Islet precursor cell (in vitro differentiated cells): ENCODE measurements at regions not wholly inside any gene's neighbourhood (a gene's known extent, or its start where the extent isn't known, plus 50 kb on each side); places are given as distances from the start of the nearest gene placed in this dataset.
"Not testable (repeated sequence)": the region's sequence is repeated elsewhere in the genome, so short reads cannot be mapped to it uniquely, and the experiment has no call there.

Experiments
- DNase-seq: peaks from one replicate; pipeline ENCODE4 v3.0.0-alpha.2; 2018

DNA sequence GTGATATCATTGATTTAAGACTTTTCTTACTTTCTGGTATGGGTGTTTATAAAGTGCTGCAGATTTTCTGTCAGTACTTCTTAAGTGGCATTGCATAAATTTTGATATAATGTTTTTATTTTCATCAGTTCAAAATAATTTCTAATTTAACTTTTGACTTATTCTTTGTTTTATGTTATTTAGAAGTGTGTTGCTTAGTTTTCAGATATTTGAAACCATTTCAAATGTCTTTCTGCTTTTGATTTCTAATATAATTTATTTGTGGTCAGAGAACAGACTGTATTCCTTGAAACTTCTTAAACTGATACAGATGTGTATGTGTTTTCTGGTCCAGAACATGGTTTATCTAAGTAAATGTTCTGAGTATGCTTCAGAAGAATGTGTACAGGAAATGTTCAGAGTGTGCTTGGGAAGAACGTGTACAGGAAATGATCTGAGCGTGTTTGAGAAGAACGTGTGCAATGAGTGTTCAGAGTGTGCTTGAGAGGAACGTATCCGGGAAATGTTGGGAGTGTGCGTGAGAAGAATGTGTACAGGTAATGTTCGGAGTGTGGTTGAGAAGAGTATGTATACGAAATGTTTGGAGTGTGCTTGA lies 265.7 kb upstream of the HS6ST1 start:
- no peak for DNase-seq

DNA sequence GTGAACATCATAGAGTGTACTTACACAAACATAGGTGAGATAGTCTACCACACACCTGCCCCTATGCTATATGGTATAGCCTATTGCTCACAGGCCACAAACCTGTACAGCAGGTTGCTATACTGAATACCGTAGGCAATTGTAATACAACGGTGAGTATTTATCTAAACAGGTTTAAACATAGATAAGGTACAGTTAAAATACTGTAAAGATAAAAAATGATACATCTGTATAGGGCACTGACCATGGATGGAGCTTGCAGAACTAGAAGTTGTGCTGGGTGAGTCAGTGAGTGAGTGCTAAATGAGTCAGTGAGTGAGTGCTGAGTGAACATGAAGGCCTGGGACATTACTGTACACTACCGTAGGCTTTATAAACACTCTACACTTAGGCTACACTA lies 267.0 kb upstream of the HS6ST1 start:
- no peak for DNase-seq

DNA sequence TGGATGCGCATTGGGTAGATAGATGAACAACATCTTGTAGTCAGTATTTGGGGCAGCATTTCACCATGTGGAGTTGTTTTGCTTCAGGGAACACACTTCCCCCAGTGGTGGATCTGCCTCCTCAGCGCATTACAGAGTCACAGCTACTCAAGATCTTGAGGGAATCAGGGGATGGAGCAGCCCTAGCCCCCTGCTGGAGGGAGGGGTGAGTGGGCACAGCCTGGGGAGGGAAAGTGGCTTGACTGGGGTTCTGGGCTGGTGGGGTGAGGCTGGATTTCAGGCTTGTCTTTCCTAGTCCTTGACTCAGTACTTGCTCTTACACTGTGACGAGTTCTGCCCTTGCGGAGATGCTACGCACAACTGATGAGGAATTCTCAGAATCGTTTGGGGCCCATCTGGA lies 271.0 kb upstream of the HS6ST1 start:
- DNase-seq = no peak

DNA sequence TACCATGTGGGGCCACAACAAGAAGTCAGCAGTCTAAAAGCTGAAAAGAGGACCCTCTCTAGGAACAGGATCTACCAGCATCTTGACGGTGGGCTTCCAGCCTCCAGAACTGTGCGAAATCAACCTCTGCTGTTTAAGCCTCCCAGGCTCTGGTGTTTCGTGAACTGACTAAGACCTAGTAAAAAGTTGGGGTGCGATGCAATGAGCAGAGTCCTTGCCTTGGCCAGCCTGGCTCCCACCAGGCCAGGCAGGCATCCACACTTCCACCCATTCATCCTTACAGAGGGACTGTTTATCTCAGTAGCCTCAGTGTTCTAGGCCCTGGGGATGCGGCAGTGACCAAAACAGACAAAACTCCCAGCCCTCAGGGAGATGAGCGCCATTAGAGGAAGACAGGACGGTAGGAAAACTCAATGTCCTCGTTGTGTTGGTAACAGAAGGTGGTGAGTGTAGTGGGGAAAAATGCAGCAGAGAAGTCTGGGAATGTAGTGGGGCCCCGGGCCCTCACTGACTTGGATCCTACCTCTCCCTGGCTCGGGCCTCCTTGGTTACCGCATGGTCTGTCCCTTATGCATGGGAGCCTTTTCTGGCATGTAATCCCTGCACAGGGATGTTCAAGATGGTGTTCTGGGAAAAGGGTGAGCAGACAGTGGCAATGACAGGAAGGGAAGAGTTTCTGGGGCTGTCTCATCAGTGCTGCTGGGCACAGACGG lies 271.8 kb upstream of the HS6ST1 start:
- no peak for DNase-seq

DNA sequence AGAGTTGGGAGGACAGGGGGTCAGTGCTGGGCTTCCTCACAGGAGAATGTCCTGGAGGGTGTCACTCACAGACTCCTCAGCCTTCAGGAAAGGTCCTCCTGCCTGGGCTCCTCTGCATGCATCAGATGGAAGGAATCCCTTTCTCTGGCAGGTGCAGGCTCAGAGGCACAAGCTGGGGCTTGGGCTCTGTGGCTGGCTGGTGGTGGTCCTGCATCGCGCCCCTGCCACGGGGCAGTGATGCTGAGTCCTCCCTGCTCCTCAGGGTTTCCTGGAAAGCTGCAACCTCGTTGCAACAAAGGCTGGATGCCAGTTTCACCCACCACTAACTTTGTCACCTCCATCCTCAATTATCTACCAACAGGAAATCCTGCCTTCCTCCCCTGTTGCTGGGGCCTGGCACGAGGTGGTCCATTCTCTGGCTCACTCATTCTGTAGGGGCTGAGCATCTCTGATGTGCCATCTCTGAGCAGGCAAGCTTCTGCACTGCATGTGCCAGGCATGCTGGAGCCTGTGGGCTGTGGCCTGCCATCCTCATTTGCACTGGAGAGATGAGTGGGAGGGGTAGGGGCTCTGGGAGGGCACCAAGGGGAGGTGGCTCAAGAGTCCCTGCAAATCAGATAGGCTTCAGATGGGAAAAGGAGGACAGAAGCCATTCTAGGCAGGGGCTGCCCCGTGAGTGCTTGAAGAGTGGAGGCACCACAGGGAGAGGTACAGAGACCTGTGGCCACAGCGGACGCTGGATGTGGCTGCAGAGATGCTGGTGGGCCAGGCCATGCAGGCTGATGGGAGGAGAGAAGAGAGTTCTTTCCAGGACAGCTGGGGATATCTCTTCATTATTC lies 272.6 kb upstream of the HS6ST1 start:
- DNase-seq = no peak

DNA sequence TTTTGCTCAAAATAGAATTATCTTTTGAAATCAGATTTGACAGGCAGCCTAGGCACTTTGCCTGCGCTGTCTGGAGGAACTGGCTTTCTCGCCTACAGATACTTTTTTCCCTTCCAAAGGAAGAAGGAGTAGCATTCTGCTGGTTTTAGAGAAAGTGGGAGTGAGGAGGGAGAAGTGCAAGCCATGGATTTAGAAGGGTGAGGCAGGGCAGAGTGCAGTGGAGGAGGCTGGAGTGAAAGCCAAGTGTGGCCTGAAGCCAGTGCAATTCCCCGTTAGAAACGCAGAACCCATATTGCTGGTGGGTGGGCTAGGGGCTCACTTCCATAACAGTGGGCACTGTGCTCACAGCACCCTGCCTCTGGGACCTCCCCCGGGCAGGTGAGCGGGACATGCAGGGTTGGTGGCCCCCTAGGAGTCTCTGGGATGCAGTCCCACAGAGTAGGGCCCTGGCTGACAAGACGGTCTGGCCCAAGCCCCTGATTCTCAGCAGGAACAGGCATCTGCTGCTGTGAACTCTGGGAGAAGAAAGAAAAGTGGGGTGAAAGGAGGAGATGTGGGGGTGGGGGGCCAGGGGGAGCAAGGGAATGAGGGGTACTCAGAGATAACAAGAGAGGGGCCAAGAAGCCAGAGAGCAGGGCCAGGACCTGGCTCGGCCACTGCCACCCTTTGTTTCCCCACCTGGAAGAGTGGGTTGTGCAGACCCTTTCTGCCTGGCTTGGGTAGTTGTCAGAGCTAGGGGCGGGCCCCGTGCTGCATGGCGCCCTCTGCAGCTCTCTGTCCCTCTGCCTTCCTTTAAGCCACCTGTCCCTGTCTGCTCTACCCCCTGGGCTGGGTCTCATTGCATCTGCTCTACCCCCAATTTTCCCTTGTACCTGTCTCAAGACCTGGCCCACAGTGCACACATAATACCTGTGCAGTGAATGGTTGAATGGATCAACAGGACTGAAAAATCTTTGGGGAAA lies 273.5 kb upstream of the HS6ST1 start:
- DNase-seq = no peak

DNA sequence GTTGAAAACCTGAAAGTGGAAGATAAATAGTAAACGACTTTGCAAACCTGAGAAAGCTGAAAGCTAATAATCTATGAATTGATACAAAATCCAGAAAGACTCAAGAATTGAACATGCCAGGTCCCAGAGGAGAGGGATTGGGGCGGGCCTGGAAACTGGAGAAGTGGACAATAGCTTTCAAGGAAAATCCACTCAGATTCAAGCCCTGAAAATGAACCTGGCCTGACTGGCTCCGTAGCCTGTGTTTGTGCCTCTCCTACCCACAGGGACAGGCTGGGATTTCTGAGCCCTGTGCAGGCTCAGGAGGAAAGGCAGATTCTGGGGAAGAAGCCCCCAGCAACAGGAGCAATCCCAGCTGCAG lies 274.8 kb upstream of the HS6ST1 start:
- DNase-seq = no peak

DNA sequence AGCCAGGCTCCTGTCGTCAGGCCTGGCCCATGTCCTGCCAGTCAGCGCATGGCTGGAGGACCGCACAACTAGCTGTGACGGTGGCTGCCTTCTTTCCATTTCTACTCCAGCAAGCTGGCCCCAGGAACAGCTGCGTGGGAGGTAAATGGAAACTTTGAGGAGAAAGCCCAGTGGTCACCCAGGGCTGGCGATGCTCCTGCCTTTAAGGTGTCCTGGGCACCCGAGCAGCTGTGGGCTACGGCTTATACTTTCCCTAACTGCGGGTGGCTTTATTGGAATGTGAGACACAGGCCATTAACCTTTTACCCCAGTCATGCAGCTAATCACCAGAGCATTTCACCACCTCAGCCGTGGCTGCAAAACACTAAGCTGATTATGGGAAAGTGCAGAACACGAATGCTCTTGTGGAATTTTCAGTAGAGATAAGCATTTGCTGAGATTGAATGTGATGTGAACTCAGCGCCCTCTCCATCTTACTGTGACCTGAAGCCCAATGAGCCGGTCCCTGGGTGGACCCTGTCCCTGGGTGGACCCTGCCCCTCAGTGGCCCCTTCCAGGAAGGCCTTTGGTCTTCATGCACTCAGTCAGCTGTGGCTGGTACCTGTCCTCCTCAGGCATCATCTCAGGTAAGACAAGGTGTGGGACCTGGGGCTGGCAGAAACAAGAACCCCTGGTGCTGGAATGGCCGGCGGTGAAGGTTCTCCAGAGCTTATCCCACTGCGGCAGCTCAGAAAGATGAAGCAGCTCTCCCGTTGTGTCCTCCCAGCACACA lies 275.4 kb upstream of the HS6ST1 start:
- DNase-seq = peak; percentile 57

DNA sequence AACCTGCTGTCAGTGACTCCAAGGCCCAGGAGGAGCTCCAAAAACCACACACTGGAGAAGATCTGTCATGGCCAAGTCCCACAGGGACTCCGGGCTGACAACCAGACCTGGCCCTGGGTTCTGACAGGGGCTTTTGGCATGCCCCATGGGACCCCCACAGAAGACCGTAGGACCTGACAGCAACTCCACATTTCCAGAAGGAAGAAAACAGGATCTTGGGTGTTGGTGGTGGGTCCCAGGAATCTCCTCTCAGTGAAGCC lies 275.9 kb upstream of the HS6ST1 start:
- DNase-seq = no peak

DNA sequence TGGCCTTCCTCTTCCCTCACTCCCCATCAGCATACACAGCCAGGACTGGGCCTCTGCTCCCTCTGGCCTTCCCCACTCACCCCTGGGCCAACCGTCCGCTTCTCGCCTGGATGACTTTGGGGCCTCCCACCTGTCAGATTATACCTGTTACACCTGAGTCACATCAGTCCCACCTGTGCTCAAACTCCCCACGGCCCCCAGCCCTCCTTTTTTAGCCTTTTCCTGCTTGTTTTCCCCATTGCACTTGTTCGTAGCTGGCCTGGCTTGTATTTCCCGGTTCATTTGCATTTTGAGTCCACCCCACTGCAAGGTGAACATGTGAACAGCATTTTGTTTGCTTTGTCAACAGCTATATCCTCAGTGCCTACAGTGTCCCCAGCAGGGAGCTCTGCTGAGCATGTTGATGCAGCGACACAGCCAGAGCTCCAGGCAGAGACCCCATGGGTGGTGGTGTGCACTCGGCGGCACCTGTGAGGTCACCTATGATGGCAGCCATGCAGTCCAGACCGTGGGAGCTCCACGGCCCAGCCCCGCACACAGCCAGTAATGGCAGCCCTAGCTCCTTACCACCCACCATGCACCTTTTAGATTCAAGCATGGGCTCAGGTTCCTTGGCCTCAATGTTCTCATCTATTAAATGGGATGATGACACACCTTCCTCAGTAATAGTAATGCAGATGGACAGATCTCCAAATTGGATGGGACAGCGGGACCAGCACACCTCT lies 276.4 kb upstream of the HS6ST1 start:
- peak; percentile 46 for DNase-seq

DNA sequence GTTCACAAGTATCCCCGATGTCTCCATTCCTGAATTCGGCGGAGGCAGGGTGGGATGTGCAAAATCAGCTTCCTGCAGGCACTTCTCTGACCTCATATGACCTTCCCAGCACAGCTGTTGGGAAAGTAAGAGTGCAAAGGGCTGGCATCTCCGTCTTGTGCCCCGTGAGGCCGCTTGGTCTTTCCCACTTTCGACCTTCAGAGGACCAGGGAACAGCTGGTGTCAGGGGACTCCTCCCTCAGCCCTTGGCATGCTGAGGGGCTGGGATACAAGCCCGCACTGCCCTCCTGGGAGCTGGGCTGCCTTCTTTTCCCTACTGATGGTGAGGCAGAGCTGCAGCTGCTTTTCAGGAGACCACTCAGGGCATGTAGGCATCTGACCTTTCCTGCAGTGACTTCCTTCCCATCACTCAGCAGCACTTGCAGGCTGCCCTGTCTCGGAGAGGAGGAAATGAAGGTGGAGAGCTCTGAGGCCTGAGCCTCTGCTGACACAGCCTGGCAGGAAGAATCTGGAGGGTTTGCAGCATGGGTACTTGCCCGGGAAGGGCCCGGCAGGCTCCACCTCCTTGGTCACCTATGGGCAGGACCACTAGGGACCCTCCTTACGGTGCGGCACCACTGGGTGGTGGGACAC lies 277.2 kb upstream of the HS6ST1 start:
- no peak for DNase-seq

DNA sequence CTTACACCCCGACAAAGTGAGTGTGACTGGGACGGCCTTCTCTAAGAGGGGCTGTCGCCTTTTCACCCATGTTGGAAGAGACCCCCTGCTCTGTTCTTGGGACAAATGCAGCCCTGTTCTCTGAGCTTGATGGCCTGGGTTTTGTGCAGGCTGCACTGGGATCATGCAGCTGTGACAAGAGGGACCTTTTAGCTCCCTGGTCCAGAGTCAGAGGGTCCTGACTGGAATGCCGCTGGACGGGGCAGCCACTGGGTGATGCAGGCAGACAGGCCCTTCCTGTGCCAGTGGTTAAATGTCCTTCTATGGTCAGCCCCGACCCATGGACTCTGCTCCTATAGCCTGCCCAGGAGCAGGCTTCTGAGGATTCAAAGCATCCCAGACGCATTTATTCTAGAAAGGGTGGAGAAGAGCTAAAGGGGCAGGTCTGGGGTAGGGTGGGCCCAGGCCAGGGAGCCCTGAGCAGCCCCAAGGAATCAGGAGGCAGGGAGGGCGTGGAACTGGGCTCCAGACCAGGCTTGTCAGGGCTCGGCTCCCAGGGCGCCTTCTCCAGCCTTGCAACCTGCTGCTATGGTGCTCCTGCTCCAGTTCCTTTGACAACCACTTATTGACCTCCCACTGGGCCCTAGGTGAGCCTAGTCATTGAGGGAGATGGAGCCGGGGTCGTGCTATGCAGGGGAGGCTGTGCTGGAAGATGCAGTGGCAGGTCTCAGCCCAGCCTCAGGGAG lies 277.9 kb upstream of the HS6ST1 start:
- DNase-seq = peak; percentile 41

DNA sequence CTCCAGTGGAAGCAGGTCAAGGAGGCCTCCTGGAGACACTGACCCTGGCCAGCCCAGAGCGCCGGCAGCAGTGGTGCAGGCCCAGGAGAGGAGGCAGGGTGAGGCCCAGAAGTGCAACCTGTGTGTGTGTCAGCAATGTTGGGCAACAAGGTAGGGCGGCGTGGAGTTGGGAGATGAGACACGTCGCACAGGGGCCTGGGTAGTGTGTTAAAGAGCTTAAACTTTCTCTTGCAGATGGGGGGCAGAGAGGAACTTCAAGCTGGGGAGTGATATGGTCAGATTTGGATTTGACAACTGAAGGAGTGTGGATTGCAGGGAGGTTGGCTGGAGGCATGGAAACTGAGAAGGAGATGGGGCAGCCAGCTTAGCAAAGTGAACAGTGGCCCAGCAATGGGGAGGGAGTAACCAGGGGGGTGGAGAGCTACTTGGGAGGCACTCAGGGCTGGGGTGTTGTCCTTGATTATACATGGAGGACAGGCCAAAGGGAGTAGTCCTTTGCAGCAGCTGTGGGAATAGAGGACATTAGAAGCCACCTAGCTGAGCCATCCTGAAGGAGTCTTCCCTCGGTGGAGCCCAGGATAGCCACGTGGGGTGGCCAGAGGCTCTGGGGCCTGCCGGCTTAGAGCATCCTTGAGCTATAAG lies 278.6 kb upstream of the HS6ST1 start:
- peak; percentile 25 for DNase-seq

DNA sequence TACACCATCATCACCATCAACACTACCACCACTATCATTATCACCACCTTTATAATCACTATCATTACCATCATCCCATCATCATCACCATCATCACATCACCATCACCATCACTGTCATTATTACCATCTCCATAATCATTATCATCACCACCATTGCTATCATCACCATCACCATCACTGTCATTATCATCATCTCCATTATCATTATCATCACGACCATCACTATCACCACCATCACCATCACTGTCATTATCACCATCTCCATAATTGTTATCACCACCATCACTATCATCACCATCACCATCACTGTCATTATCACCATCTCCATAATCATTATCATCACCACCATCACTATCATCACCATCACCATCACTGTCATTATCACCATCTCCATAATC lies 279.6 kb upstream of the HS6ST1 start:
- DNase-seq = not testable (repeated sequence)

DNA sequence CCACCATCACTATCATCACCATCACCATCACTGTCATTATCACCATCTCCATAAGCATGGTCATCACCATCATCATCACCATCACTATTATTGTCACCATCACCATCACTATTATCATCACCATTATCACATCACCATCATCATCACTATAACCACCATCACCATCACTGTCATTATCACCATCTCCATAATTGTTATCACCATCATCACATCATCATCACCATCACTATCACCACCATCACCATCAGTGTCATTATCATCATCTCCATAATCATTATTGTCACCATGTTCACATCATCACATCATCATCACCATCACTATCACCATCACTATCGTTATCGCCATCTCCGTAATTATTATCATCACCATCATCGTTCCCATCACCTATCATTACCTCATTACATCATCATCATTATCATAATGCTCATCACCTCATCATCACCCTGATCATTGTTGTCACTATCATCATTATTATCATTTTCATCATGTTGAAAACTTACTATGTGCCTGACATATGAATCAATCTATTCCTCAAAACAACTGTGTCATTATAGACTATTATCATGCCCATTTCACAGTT lies 280.3 kb upstream of the HS6ST1 start:
- no peak for DNase-seq

DNA sequence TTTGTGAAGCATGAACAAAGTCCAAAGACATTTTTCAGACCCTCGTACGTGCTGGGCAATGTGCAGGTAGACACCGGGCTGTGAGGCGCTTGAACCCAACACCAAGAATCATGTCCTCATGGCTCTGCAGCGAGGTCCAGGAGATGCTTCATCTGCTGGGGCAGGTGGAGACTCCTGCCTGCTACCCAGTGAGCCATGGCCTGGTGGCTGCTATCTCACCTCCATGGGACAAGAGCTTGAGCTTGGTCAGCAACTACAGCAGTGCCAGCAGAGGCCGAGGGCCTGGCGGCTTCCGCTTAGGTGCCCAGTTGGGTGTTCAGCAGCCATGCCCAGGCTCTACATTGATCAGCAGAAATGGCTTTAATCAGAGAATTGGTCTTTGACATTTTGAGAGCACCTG lies 281.0 kb upstream of the HS6ST1 start:
- no peak for DNase-seq

DNA sequence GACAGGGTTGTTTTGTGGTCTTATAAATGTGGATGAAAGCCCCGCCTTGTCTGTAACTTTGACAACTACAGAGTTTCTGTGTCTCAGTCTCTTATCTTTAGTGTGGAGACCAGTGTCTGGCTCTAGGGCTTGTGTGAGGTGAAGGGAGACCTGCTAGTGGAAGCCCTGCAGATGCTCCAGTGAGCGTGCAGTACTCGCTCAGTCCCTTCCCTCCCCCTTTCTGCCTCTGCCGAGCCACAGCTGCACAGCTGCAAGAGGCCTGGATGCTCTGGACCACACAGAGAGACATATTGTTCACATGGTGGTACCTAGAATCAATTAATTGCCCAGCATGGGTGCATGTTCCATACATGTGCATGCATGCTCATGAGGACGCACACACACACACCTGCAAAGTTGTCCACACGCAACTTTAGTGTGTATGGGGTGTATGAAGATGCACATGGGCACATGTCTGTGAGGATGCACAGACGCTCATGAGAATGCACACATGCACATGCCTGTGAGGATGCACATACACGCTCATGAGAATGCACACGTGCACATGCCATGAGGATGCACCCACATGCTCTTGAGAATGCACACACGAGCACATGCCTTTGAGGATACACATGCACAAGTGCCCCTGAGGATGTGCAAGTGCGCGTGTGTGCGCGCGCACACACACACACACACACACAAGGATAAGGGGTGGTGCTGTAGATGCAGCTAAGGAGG lies 282.1 kb upstream of the HS6ST1 start:
- DNase-seq = peak; percentile 70

DNA sequence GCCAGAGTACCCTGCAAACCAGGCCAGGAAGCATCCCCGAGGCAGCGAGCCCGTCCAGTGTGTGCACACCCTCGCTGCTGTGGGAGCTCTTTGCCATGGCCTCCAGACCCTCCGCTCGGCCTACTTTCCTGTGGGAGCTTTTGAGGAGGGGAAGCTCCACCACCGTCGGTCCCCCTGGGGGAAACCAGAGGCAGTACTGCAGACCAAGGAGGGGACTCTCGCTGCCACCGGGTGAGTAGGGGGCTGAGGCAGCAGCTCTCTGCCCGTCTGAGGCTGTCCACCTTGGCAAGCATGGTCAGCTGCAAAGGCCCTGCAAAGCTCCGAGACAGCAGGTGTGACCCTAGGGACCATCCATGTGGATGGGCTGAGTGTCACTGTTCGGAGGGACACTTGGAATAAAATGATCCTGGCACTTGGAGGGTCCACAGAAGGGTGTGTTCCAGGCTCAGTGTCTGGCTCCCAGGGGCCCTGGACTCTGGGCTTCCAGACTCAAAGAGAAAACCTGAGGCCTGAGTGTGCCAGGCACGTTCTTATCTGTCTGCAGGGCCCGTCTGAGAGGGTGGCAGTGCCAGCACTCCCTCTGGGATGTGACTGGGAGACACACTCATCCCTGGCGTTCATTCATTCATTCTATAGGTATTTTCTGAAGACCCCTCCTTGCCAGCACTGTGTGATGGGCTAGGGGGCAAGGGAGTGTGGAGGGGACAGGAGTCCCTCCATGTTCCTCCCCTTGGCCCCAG lies 282.8 kb upstream of the HS6ST1 start:
- DNase-seq = peak; percentile 38
